AG10803 (cell line): ENCODE measurements at regions not wholly inside any gene's neighbourhood (a gene's known extent, or its start where the extent isn't known, plus 50 kb on each side); places are given as distances from the start of the nearest gene placed in this dataset.

Source experiments
- DNase-seq: peaks from one replicate; pipeline ENCODE4 v3.0.0; 2010; ENCODE audit warnings: low read depth
- H3K4me3 ChIP-seq: 2 replicates; pipeline ENCODE4 v1.5.1; 2011; ENCODE audit warnings: mild to moderate bottlenecking, low read length, control low read depth
- CTCF ChIP-seq: conservative IDR thresholded peaks from 2 replicates; pipeline ENCODE4 v1.5.1; 2011; ENCODE audit warnings: mild to moderate bottlenecking, low read length, control low read depth, inconsistent platforms

DNA sequence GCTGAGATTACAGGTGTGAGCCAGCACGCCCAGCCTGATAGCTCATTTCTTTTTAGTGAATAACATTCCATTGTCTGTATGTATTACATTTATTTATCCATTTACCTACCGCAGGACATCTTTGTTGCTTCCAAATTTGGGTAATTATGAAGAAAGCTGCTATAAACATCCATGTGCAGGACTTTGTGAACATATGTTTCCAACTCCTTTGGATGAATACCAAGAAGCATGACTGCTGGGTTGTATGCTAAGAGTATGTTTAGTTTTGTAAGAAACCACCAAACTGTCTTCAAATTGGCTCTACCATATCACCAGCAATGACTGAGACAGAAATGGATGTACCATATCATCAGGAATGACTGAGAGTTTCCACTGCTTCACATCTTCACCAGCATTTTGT is 200.2 kb upstream of the TMEM196 start:
- peak; percentile 24 for DNase-seq
- no peak for TF ChIP-seq CTCF
- H3K4me3 ChIP-seq = no peak overlapping the region

DNA sequence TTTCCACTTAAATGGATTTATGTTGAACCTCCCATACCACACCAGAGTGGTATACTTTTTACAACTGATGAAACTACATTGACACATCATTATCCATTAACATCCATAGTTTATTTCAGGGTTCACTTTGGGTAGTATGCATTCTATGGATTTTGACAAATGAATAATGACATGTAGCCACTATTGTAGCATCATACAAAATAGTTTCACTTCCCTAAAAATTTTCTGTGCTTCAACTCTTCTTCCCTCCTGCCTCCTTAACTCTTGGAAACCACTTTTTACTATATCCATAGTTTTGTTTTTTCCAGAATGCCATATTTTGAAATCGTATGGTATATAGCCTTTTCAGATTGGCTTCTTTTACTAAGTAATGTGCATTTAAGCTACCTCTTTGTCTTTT is 199.5 kb upstream of the TMEM196 start:
- TF ChIP-seq CTCF = no peak
- DNase-seq = no peak
- H3K4me3 ChIP-seq = no peak overlapping the region

DNA sequence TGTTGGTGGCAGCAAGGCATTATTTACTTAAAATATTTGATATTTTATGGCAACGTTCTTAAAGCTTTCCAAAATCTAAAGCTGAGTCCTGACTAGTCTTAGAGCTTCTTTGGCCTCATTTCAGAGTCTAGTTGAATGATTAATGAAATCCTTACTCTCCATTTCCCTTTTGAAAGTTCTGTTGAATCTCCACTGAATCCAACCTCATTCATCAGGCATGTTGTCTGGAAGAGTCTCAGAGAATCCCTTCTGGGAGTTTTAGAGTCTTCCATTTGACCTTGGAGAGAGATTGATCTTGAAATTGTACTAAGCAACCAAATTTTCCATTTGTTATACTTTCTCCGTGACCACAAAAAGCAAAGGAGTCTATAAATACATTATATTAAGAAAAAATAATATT is 198.5 kb upstream of the TMEM196 start:
- no peak for TF ChIP-seq CTCF
- no peak for DNase-seq
- no peak overlapping the region for H3K4me3 ChIP-seq

DNA sequence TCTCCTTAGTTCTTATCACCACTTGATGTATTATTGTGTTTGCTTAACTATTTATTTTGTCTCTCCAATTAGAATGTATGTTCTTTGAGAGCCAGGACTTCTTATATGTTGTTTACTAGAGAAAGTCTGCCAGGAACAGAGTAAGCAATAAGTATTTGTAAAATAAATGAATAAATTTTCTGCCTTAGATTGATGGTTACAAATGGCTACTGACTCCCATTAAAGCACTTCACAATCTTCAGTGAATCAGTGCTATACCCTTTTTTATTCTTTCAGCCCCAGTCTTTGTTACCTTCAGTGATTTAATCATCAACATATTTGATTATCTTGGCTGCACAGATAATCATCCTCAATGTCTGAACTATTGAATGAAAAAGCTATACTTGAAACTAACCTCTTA is 197.1 kb upstream of the TMEM196 start:
- no peak for TF ChIP-seq CTCF
- no peak for DNase-seq
- H3K4me3 ChIP-seq = no peak overlapping the region

DNA sequence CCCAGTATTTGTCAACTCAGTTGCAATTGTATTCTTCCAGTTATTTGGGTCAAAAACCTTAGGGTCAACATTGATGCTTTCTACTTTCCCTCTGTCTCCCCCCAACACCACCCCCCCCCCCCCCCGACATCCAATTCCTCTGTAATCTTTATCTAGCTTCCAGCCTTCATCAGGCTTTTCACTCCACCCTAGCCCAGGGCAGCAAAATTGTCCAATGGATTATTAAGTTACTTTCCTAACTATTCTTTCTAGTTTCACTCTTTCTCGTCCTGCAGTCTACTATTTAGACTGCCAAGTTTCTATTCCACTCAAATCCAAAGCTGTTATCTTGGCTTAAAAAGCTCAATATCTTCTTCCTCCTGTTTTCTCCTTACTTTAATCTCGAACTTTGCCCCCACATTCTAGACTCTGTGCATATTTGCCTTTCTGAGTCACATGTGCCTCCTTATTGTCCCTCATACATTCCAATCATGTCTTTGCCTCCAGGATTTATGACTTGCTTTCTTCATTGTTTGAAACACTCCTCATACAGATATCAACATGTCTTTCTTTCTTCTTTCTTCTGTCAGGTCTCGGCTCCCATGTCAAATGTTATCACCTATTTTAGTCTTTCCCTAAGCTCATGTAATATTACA is 196.6 kb upstream of the TMEM196 start:
- no peak for TF ChIP-seq CTCF
- H3K4me3 ChIP-seq = no peak overlapping the region
- DNase-seq = peak; percentile 23

DNA sequence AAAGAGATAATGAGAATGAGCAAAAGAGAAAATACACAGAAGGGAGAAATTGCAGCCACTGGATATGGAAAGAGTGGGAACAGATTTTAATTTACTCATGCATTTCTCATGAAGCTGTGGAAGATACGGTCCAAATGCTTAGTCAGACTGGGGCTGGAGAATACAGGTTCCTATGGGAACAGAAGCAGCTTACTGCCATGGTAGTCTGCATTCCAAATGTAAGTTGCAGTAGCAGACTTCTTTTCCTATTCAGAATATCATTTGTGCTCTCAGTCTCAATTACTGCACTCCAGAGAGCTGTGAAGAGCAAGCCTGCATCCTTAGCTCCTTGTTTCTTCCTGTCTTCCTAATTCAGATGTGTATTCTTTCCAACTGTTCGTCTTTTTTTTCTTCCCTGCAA is 190.8 kb upstream of the TMEM196 start:
- DNase-seq = peak; percentile 81
- no peak for TF ChIP-seq CTCF
- H3K4me3 ChIP-seq = no peak overlapping the region

- H3K4me3 ChIP-seq = no peak overlapping the region
- DNase-seq = peak; percentile 8
- TF ChIP-seq CTCF = no peak
Observed at GRCh38 chr7:19963695-19964094, 190.3 kb upstream of the TMEM196 start.
